AG09319 (cell line): ENCODE measurements at regions not wholly inside any gene's neighbourhood (a gene's known extent, or its start where the extent isn't known, plus 50 kb on each side); places are given as distances from the start of the nearest gene placed in this dataset.

Experiments used
- DNase-seq: peaks from one replicate; pipeline ENCODE4 v3.0.0-alpha.2; 2010; ENCODE audit warnings: low read depth; ENCODE audit errors: extremely low read depth
- TF ChIP-seq, protein P1 (sequence below): IDR thresholded peaks from 2 replicates; pipeline ENCODE4 v1.5.1; 2011; ENCODE audit warnings: low read depth, mild to moderate bottlenecking, inconsistent platforms, low read length, moderate library complexity

DNA sequence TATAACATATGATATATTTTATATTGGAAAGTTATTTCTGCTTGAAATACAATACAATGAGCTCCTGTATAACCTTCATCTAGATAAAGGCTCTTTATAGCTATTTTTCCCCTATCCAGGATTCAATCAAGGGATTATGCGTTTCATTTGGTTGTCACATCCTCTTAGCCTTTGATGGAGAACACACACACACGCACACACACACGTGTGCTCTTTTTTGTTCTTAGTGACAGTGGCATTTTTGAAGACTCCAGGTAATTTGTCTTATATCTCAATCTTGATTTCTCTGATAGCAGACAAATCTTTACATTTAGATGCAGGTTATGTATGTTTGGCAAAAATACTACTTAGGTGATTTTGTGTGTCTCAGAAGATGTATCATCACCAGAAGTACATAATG is 144.2 kb upstream of the CEP126 start:
- no peak for DNase-seq
- TF ChIP-seq, protein P1, sequence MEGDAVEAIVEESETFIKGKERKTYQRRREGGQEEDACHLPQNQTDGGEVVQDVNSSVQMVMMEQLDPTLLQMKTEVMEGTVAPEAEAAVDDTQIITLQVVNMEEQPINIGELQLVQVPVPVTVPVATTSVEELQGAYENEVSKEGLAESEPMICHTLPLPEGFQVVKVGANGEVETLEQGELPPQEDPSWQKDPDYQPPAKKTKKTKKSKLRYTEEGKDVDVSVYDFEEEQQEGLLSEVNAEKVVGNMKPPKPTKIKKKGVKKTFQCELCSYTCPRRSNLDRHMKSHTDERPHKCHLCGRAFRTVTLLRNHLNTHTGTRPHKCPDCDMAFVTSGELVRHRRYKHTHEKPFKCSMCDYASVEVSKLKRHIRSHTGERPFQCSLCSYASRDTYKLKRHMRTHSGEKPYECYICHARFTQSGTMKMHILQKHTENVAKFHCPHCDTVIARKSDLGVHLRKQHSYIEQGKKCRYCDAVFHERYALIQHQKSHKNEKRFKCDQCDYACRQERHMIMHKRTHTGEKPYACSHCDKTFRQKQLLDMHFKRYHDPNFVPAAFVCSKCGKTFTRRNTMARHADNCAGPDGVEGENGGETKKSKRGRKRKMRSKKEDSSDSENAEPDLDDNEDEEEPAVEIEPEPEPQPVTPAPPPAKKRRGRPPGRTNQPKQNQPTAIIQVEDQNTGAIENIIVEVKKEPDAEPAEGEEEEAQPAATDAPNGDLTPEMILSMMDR = no peak

DNA sequence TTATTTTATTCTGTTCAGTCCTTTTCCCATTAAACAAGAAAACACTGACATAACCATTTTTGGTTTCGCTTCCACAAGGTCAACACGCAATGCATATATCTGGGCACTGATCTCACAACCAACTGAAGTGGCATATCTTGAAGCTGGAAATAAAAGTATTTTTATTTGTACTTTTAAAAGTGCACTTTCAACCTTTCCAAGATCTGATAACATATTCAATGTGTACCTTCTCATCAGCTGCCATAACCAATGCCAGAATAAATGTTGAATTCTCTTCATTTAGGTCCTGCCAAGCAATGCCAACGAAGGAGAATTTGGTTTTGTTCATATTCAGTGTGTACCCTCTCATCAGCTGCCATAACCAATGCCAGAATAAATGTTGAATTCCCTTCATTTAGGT is 148.9 kb upstream of the CEP126 start:
- DNase-seq = no peak
- TF ChIP-seq, protein P1 = no peak

DNA sequence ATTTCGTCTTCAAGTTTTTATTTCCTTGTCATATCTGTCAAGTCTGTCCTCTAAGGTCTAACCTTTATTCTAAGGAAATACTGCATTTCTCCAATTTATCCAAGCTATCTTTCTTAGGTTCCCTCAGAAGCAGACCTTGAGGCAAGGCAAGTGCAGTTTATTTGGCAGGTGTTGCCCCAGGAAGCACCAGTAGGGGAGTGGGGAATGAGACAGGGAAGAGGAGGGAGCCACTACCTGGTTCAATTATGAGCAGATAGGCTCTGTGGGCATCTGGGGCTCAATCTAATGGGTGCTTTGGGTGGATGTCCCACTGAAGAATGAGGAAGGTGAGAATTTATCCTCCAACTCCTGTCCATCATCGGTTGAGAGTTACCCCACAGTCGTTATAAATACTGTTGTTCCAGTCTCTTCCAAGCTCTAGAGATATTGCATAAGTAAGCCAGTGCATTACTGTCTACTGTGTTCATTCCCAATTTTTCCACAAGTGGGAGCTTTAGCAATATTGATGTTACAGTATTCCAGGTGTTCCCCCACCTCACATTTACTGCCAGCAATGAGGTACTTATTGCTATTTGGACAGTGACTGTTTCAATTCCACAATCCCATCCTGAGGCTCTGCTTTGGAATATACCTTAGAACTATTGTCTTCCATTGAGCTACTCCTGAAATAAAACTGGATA is 154.9 kb upstream of the CEP126 start:
- TF ChIP-seq, protein P1 = peak; percentile 39
- DNase-seq = no peak

DNA sequence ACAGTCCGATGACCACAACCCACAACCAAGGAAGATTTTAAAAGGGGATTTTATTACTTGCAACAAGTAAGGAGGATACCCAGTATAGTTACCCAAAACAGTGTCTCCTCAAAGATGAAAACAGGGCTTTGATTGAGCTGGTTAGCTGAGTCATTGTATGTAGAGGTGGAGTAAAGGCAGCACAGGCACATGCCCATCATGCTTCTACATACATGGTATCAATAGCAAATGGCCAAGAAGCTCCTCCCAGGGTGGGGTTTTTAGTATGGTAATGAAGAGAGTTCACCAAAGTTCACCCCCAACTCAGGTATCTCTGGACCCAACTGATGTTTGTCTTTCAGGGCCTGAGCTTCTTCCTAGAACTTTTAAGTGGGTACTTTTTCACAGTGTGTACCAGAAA is 157.1 kb upstream of the CEP126 start:
- TF ChIP-seq, protein P1 = no peak

DNA sequence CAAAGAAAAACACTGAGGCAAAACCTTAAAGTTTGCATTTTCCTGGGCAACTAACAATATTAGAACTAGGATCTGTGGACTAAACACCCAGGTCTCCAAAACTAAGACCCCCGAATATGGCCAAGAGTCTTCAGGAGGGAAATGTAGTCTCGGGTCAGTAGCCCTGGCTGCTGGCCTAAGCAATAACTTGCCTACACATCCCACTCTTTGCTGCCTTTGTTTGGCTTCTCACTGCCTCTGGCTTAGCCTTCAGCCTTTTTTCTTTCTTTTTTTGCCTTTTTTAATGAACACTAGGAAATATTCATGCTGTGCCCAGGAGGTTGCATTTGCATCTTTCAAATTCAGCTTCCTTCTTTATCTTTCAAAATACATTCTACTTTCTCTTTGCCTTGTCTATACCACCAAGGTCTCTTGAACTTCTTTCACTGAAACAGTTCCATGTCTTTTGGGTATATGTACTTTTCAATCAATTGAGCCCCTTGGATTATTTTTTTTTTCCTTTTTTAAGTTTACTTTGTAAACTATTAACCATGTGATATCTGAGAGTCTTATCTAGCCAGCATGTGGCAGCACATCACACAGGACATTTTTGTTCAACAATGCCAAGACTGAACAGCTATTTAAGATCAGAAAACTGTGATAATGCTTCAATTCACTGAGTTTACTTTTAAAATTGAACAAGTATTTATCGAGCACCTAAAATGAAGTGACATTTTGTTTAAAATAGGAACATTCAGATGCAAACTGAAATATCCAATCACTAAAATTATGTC is 165.0 kb upstream of the TRPC6 start:
- no peak for DNase-seq
- TF ChIP-seq, protein P1 = no peak

More for the DNA sequence above, 157.1 kb upstream of the CEP126 start:
- no peak for DNase-seq

DNA sequence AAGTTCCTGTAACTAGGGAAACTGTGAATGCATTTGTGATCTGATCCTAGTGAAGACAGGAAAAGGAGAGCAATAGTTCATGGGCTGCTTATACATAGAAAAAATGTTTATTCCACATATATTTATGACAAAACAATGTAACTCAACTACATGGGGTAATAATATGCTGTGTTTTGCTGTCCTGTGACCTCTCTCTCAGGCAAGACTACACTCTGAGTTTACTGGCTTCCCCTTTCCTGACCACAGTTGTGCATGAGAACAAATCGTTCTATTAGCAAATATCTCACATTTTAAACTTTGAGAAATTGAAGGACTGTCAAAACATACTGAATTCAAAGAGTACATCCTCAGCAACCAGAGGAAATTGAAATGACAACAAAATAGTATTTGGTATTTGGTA is 161.9 kb upstream of the TRPC6 start:
- no peak for DNase-seq
- TF ChIP-seq, protein P1 = no peak

DNA sequence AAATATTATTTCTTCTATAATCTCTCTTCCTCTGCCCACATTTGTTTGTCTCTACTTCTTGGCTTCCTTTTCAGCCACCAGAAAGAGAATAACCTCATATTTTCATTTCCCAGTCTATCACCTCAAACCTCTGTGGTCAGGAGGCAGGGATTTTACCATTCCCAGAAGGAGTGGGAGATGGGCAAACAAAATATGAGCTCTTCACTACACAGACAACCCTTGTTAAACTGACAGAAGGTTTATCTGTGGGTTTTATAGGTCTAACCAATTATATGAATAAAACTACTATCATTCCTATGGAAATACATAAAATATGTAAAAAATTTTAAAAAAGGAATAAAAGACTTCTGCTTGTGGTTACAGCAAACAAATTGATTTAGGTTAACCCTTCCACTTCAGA is 160.0 kb upstream of the TRPC6 start:
- TF ChIP-seq, protein P1 = no peak

More for the DNA sequence above, 160.0 kb upstream of the TRPC6 start:
- no peak for DNase-seq
